Activated CD8-positive, alpha-beta T cell treated with anti-CD3 and anti-CD28 coated beads for 36 hours (primary cell): ENCODE measurements at regions not wholly inside any gene's neighbourhood (a gene's known extent, or its start where the extent isn't known, plus 50 kb on each side); places are given as distances from the start of the nearest gene placed in this dataset.

ENCODE experiments used
- ATAC-seq: fragments of 200-7000 bp; cut with Tn5 transposase; one replicate; pipeline ENCODE4 v1.10.0; 2021; ENCODE audit warnings: mild to moderate bottlenecking, moderate library complexity
- CTCF ChIA-PET: fragments of 350-600 bp; sonication (Branson Sonifier 250); formaldehyde crosslinking; loops from one replicate; lab custom pipeline; 2021; ENCODE audit warnings: antibody characterized with exemption; lab: Charles Lee
- POLR2A ChIA-PET: fragments of 350-600 bp; sonication (Branson Sonifier 250); formaldehyde crosslinking; loops from one replicate; lab custom pipeline; 2021; ENCODE audit warnings: antibody characterized with exemption; lab: Charles Lee
- DNase-seq: peaks from one replicate; pipeline ENCODE4 v3.0.0-alpha.2; 2020
- H3K27ac Mint-ChIP-seq: one replicate; pipeline ENCODE4 v1.8.0; 2021; ENCODE audit warnings: mild to moderate bottlenecking, mixed read lengths
- H3K27me3 Mint-ChIP-seq: one replicate; pipeline ENCODE4 v1.8.0; 2021; ENCODE audit warnings: mixed read lengths
- H3K36me3 Mint-ChIP-seq: one replicate; pipeline ENCODE4 v1.8.0; 2021; ENCODE audit warnings: low read depth, mixed read lengths
- H3K4me1 Mint-ChIP-seq: one replicate; pipeline ENCODE4 v1.8.0; 2021; ENCODE audit warnings: low read depth, mixed read lengths
- H3K4me3 Mint-ChIP-seq: one replicate; pipeline ENCODE4 v1.8.0; 2021; ENCODE audit warnings: mild to moderate bottlenecking, moderate library complexity, mixed read lengths
- H3K9me3 Mint-ChIP-seq: one replicate; pipeline ENCODE4 v1.8.0; 2021; ENCODE audit warnings: mixed read lengths
- intact Hi-C: fragments of 100-400 bp; cut with micrococcal nuclease; formaldehyde crosslinking; loops from one replicate; pipeline ENCODE4 v1.10.0; 2022
- TF ChIP-seq, protein P1 (sequence below): fragments of 200-600 bp; IDR thresholded peaks from one replicate; pipeline ENCODE4 v1.8.0; 2022; ENCODE audit warnings: antibody characterized with exemption, mild to moderate bottlenecking

DNA sequence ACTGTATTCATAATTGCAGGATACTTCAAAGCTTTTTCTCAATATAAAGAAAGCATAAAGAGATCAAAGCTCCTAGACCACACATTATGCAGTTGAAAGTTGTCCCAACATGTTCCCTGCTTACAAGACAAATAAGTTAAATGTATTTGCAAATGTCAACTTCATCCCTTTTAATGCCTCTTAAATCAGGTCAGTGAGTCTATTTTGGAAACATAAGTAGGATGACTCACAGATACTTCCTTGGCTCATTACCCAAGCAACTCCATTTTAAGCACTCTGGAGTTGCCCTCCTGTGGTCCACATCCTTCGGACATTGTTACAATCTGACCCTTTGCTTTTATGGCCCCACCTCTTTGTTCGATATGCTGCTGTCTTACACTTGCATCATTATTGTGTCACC is 162.0 kb downstream of the FAXC start:
- intact Hi-C loops, result no loop called here
- no peak for ATAC-seq
- peaks cover 8% of the 10 kb centered on the region for H3K4me1 Mint-ChIP-seq
- H3K27ac Mint-ChIP-seq, result no peak overlapping the region
- no peak overlapping the region for H3K4me3 Mint-ChIP-seq
- TF ChIP-seq, protein P1, sequence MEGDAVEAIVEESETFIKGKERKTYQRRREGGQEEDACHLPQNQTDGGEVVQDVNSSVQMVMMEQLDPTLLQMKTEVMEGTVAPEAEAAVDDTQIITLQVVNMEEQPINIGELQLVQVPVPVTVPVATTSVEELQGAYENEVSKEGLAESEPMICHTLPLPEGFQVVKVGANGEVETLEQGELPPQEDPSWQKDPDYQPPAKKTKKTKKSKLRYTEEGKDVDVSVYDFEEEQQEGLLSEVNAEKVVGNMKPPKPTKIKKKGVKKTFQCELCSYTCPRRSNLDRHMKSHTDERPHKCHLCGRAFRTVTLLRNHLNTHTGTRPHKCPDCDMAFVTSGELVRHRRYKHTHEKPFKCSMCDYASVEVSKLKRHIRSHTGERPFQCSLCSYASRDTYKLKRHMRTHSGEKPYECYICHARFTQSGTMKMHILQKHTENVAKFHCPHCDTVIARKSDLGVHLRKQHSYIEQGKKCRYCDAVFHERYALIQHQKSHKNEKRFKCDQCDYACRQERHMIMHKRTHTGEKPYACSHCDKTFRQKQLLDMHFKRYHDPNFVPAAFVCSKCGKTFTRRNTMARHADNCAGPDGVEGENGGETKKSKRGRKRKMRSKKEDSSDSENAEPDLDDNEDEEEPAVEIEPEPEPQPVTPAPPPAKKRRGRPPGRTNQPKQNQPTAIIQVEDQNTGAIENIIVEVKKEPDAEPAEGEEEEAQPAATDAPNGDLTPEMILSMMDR, result no peak
- no peak for DNase-seq
- no peaks in the 10 kb centered on the region for H3K9me3 Mint-ChIP-seq
- H3K36me3 Mint-ChIP-seq, result no peaks in the 10 kb centered on the region
- peaks cover 15% of the 10 kb centered on the region for H3K27me3 Mint-ChIP-seq
- ChIA-PET CTCF (no interaction called here), POLR2A (no interaction called here)

DNA sequence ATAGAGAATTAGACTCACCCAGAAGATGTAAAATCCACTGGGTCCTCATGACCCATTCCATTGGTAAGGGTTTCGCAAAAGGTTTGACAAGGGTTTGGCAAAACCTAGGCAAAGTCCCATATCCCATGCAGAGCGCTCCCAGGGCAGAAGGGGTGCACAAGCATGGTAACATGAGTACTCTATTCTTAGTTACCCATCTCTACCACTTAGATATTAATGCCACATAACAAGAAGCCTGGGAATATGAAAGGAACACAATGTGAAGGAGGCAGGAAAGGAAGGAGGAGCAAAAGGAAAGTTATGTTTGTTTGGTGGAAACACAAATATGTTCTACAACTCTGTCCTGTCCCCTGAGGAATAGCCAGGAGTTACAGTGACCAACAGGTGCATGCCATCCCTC is 163.1 kb downstream of the FAXC start:
- no peak for ATAC-seq

DNA sequence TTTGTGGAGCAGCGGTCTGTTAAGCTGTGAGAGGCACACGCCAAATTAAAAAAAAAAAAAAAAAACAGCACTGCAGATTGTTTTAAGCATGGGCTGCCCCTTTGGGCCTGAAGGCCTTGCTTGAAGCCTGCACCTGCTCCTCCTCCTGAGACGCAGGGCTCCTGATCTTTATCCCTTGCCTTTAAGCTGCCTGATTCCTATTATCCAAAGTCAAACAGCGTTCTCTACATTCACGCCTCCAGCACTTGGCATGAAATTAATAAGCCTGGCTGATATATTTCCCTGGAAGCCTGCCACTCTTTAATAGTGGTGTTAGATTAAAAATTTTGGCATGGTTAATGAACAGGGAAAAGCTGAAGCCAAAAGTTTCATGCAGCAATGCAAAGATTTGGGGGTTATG is 163.9 kb downstream of the FAXC start:
- no peak overlapping the region for H3K27ac Mint-ChIP-seq
- peaks cover 8% of the 10 kb centered on the region for H3K4me1 Mint-ChIP-seq
- TF ChIP-seq, protein P1, result no peak
- DNase-seq (no peak), ATAC-seq (no peak)
- peaks cover 8% of the 10 kb centered on the region for H3K9me3 Mint-ChIP-seq
- ChIA-PET POLR2A (no interaction called here), CTCF (no interaction called here)
- H3K4me3 Mint-ChIP-seq, result no peak overlapping the region
- H3K36me3 Mint-ChIP-seq, result no peaks in the 10 kb centered on the region
- intact Hi-C loops, result no loop called here
- H3K27me3 Mint-ChIP-seq, result peaks cover 10% of the 10 kb centered on the region

More for the DNA sequence above, 163.1 kb downstream of the FAXC start:
- ChIA-PET POLR2A (no interaction called here), CTCF (no interaction called here)
- no peak for DNase-seq
- H3K27me3 Mint-ChIP-seq, result peaks cover 15% of the 10 kb centered on the region
- H3K4me1 Mint-ChIP-seq, result peaks cover 8% of the 10 kb centered on the region
- H3K9me3 Mint-ChIP-seq, result peaks cover 5% of the 10 kb centered on the region
- TF ChIP-seq, protein P1, result no peak
- no peaks in the 10 kb centered on the region for H3K36me3 Mint-ChIP-seq
- intact Hi-C loops, result no loop called here
- no peak overlapping the region for H3K4me3 Mint-ChIP-seq
- H3K27ac Mint-ChIP-seq, result no peak overlapping the region

- Mint-ChIP-seq H3K9me3 (peaks cover 10% of the 10 kb centered on the region), H3K4me1 (peaks cover 2% of the 10 kb centered on the region), H3K27ac (no peak overlapping the region), H3K36me3 (no peaks in the 10 kb centered on the region), H3K4me3 (no peak overlapping the region), H3K27me3 (peaks cover 6% of the 10 kb centered on the region)
- ChIA-PET POLR2A (no interaction called here), CTCF (no interaction called here)
- intact Hi-C loops, result no loop called here
- TF ChIP-seq, protein P1, result no peak
- no peak for ATAC-seq
- DNase-seq, result no peak
These were observed 164.8 kb downstream of the FAXC start for GRCh38 chr6:99184696-99185095.

DNA sequence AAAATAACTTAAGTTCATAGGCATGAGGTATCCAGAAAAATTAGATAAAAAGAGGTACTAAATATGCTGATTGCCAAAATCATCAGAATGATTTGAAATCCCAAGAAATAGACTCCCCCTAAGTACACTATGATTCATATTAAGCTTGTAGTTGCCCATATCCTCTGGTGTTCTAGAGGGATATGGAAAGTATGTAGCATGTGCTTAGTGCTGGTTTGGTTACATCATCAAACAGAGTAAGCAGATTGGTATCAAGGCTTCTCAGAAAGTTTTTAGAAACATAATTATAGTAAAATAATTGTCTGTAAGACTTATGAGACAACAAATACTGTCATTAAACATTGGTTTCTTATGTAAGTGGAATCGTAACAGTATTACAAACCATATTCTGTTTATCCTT is 166.4 kb downstream of the FAXC start:
- POLR2A ChIA-PET, result no interaction called here
- CTCF ChIA-PET, result no interaction called here
- Mint-ChIP-seq H3K4me3 (no peak overlapping the region), H3K4me1 (no peaks in the 10 kb centered on the region), H3K36me3 (no peaks in the 10 kb centered on the region), H3K27me3 (peaks cover 4% of the 10 kb centered on the region), H3K9me3 (peaks cover 12% of the 10 kb centered on the region), H3K27ac (no peak overlapping the region)
- TF ChIP-seq, protein P1, result no peak
- ATAC-seq (no peak), DNase-seq (no peak)
- intact Hi-C loops, result no loop called here
